A549 (cell line): ENCODE measurements at regions not wholly inside any gene's neighbourhood (a gene's known extent, or its start where the extent isn't known, plus 50 kb on each side); places are given as distances from the start of the nearest gene placed in this dataset.
A peak's percentile ranks its signal among the peaks of the same experiment; 100 is the strongest.

Source experiments
- ATAC-seq, 2 experiments: fragments of 200-7000 bp in 1 of 2; fragments of >200 bp in 1 of 2; cut with Nextera tagmentation in 1 of 2; cut with Tn5 transposase in 1 of 2; 3 replicates each; pipeline versions ENCODE4 v1.8.0 to v1.9.1; 2018 to 2020; ENCODE audit warnings: mild to moderate bottlenecking in 1 of 2, moderate library complexity in 1 of 2
- CTCF ChIA-PET: fragments of 300-600 bp; sonication (Branson Sonifier 250); formaldehyde crosslinking; extraction: SDS; loops from one replicate; lab custom pipeline; 2021; ENCODE audit warnings: antibody characterized with exemption, inconsistent platforms; lab: Yijun Ruan, JAX
- POLR2A ChIA-PET: fragments of 350-600 bp; formaldehyde crosslinking; extraction: SDS; loops from one replicate; lab custom pipeline; 2021; ENCODE audit warnings: antibody characterized with exemption, inconsistent platforms; lab: Yijun Ruan, JAX
- DNase-seq, 2 experiments: peaks; one replicate each; pipeline versions ENCODE4 v3.0.0 to v3.0.0-alpha.2; 2011 to 2016; ENCODE audit warnings: low read depth in 1 of 2, low spot score in 1 of 2
- FAIRE-seq: peaks from 2 replicates; lab custom pipeline; 2011; peaks lifted over from hg19 to GRCh38; lab: Jason Lieb, UNC
- H3K27ac ChIP-seq, 2 experiments: fragments of >200 bp; sonication (Bioruptor Twin); formaldehyde crosslinking; 3 replicates each; pipeline ENCODE4 v1.5.1; 2016 to 2017
- H3K4me1 ChIP-seq: fragments of >200 bp; sonication (Bioruptor Twin); formaldehyde crosslinking; 3 replicates; pipeline ENCODE4 v1.6.1; 2016
- H3K4me2 ChIP-seq: fragments of >200 bp; sonication (Bioruptor Twin); formaldehyde crosslinking; 3 replicates; pipeline ENCODE4 v1.6.1; 2016
- H3K4me3 ChIP-seq: fragments of >200 bp; sonication (Bioruptor Twin); formaldehyde crosslinking; 3 replicates; pipeline ENCODE4 v1.5.1; 2016
- H3K9me3 ChIP-seq: fragments of >200 bp; sonication (Bioruptor Twin); formaldehyde crosslinking; 3 replicates; pipeline ENCODE4 v1.6.1; 2016
- EHF ChIP-seq: fragments of 250-450 bp; sonication (Bioruptor Pico); IDR thresholded peaks from 2 replicates; pipeline ENCODE4 v1.5.0; 2020; ENCODE audit warnings: mild to moderate bottlenecking
- ESRRA ChIP-seq: fragments of 150-350 bp; IDR thresholded peaks from 2 replicates; pipeline ENCODE4 v1.6.1; 2014; ENCODE audit warnings: mild to moderate bottlenecking, low read length, borderline replicate concordance
- HDAC2 ChIP-seq: fragments of 200-600 bp; sonication (generic); IDR thresholded peaks from 2 replicates; pipeline ENCODE4 v1.6.1; 2016
- HEYL ChIP-seq: fragments of 250-450 bp; sonication (Bioruptor Pico); IDR thresholded peaks from 2 replicates; pipeline ENCODE4 v1.8.0; 2021; ENCODE audit warnings: mild to moderate bottlenecking, moderate library complexity
- NPAS2 ChIP-seq: fragments of 250-450 bp; sonication (Bioruptor Pico); IDR thresholded peaks from 2 replicates; pipeline ENCODE4 v1.8.0; 2022; ENCODE audit warnings: mild to moderate bottlenecking, moderate library complexity, borderline replicate concordance
- PHF8 ChIP-seq: fragments of 200-600 bp; sonication (generic); IDR thresholded peaks from 2 replicates; pipeline ENCODE4 v1.6.1; 2016; ENCODE audit warnings: low read depth, mild to moderate bottlenecking, antibody characterized with exemption, moderate library complexity, borderline replicate concordance
- SMC3 ChIP-seq: fragments of >200 bp; sonication (Bioruptor Twin); formaldehyde crosslinking; IDR thresholded peaks from 3 replicates; pipeline ENCODE4 v1.6.1; 2018; ENCODE audit warnings: inconsistent platforms
- SREBF2 ChIP-seq: fragments of 450-650 bp; IDR thresholded peaks from 2 replicates; pipeline ENCODE4 v1.6.1; 2014; ENCODE audit warnings: mild to moderate bottlenecking, moderate library complexity
- WGBS: methylation state at CpG from one replicate; pipeline ENCODE4 v1.1.6; 2017; ENCODE audit errors: missing lambda C conversion rate; 5-methylcytosine and 5-hydroxymethylcytosine counted together
- TF ChIP-seq, protein P1 (sequence below): IDR thresholded peaks from 2 replicates; pipeline ENCODE4 v1.6.1; 2012
- TF ChIP-seq, protein P2 (sequence below): IDR thresholded peaks from 2 replicates; pipeline ENCODE4 v1.6.1; 2012; ENCODE audit warnings: low read depth, borderline replicate concordance
- TF ChIP-seq, protein P3 (sequence below): fragments of 200-600 bp; sonication (generic); IDR thresholded peaks from 2 replicates; pipeline ENCODE4 v1.6.1; 2016; ENCODE audit warnings: antibody characterized with exemption, mild to moderate bottlenecking, moderate library complexity
- TF ChIP-seq, protein P4 (sequence below): fragments of >200 bp; sonication (Bioruptor Twin); formaldehyde crosslinking; IDR thresholded peaks from 3 replicates; pipeline ENCODE4 v1.6.1; 2016

DNA sequence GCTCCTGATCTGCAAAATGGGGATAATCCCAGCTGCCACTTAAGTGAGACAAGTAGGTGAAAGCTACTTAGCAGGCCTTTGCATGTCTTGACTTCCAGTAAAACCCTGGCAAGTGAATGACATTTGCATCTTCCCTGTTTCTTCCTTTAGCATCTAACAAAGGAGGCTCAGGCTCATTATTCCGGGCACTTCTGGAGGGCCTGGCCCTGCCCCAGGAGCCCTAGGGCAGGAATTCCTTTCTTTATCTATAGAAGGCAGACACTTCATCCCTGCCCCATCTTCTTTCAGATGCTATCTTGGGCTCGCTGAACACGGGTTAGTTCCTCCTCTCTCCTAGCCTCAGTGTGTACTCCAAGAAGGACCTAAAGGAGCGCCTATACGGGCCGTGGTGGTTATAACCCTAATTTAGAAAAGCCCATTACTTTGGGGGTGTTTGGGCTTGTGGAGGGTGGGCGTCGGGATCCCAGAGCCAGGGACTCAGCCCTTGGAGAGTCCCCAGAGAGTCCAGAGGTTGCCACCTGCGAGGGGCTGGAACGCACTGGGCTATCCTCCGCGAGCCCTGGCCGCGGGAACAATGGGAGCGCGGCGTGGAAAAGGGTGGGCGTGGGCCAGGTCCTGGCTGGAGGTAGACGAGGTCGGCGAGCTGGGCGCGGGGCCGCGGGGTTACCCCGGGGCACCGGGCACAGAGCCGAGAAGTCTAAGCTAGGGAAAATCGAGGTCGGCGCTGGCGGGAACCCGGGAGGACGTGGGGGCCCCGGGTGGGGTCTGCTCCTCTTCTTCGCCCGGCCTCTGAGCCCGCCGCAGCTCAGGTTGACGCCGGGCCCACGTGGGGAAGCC is 62.8 kb upstream of the EPB41L1 start:
- DNase-seq, result no peak
- peaks cover 59% of the 10 kb centered on the region for H3K4me1 ChIP-seq
- 12% methylated on average over 13 of the region's 42 CpGs for WGBS
- H3K4me2 ChIP-seq, result peak overlapping the region; percentile 91
- POLR2A ChIA-PET, result interaction anchor here (0.8 to 1.2 kb wide), 2 partner anchors 14 to 97 kb away, joined by 3 to 5 read pairs; no protein-coding TSS in a partner anchor
- no peaks in the 10 kb centered on the region for H3K9me3 ChIP-seq
- CTCF ChIA-PET, result interaction anchor here (0.6 to 3.2 kb wide), 6 partner anchors 14 to 1262 kb away, joined by 3 to 14 read pairs (median 5); no protein-coding TSS in a partner anchor
- TF ChIP-seq ESRRA (no peak), EHF (CRISPR knock-in tag) (no peak), HDAC2 (no peak), HEYL (CRISPR knock-in tag) (no peak), SREBF2 (no peak)
- TF ChIP-seq, protein P1, sequence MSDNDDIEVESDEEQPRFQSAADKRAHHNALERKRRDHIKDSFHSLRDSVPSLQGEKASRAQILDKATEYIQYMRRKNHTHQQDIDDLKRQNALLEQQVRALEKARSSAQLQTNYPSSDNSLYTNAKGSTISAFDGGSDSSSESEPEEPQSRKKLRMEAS, result peak; percentile 41
- TF ChIP-seq, protein P2, sequence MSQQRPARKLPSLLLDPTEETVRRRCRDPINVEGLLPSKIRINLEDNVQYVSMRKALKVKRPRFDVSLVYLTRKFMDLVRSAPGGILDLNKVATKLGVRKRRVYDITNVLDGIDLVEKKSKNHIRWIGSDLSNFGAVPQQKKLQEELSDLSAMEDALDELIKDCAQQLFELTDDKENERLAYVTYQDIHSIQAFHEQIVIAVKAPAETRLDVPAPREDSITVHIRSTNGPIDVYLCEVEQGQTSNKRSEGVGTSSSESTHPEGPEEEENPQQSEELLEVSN, result peak; percentile 38; the same call in 1 of the 2 replicates
- TF ChIP-seq, protein P3, sequence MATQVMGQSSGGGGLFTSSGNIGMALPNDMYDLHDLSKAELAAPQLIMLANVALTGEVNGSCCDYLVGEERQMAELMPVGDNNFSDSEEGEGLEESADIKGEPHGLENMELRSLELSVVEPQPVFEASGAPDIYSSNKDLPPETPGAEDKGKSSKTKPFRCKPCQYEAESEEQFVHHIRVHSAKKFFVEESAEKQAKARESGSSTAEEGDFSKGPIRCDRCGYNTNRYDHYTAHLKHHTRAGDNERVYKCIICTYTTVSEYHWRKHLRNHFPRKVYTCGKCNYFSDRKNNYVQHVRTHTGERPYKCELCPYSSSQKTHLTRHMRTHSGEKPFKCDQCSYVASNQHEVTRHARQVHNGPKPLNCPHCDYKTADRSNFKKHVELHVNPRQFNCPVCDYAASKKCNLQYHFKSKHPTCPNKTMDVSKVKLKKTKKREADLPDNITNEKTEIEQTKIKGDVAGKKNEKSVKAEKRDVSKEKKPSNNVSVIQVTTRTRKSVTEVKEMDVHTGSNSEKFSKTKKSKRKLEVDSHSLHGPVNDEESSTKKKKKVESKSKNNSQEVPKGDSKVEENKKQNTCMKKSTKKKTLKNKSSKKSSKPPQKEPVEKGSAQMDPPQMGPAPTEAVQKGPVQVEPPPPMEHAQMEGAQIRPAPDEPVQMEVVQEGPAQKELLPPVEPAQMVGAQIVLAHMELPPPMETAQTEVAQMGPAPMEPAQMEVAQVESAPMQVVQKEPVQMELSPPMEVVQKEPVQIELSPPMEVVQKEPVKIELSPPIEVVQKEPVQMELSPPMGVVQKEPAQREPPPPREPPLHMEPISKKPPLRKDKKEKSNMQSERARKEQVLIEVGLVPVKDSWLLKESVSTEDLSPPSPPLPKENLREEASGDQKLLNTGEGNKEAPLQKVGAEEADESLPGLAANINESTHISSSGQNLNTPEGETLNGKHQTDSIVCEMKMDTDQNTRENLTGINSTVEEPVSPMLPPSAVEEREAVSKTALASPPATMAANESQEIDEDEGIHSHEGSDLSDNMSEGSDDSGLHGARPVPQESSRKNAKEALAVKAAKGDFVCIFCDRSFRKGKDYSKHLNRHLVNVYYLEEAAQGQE, result no peak
- ATAC-seq, result peak; percentile 10 to 22; a peak in 4 of 6 replicates
- peak overlapping the region; percentile 93 to 95 for H3K27ac ChIP-seq
- no peak for FAIRE-seq
- peak overlapping the region; percentile 97 for H3K4me3 ChIP-seq

DNA sequence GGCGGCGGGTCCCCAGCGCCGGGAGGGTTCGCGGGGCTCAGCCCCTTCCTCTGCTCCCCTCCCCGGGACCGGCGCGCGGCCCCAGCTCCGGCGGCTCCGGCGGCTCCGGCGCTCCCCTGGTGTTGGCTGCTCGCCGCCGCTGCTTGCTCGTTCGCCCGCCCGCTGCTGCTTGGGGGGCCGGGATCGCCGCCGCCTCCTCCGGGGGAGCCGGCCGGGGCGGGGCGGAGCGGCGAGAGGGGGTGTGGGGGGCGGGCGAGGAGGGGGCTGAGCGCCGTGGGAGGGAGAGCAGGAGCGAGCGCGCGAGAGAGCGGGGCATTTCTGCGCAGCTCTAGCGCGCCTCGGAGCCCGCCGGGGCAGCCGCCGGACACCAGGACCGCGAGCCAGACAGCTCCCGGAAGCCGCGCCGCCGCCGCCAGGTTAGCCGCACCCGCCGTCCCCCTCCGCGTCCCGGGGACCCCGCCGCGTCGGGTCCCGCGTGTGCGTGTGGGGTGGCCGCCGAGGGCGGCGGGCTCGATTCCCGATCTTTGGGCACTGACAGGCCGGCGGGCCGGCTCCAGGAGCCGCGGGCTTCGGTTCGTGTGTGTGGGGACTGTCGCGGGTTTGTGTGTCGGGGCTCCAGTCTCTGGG is 62.0 kb upstream of the EPB41L1 start:
- DNase-seq, result peak in 1 of 2 experiments; percentile 34
- WGBS, result 0% methylated on average over 17 of the region's 89 CpGs
- peak; percentile 58 to 60 for ATAC-seq
- FAIRE-seq, result no peak
- ChIA-PET CTCF (interaction anchor here (0.9 to 3.2 kb wide), 3 partner anchors 15 to 100 kb away, joined by 4 to 14 read pairs (median 6); no protein-coding TSS in a partner anchor), POLR2A (interaction anchor here (0.8 to 1.2 kb wide), 3 partner anchors 15 to 98 kb away, joined by 3 to 5 read pairs (median 3); no protein-coding TSS in a partner anchor)
- TF ChIP-seq PHF8 (0 out of 2 replicates have a peak, but pooled peaks have one; percentile 6), NPAS2 (no peak), SMC3 (peak; percentile 12; the same call in 1 of the 3 replicates)
- TF ChIP-seq, protein P4, sequence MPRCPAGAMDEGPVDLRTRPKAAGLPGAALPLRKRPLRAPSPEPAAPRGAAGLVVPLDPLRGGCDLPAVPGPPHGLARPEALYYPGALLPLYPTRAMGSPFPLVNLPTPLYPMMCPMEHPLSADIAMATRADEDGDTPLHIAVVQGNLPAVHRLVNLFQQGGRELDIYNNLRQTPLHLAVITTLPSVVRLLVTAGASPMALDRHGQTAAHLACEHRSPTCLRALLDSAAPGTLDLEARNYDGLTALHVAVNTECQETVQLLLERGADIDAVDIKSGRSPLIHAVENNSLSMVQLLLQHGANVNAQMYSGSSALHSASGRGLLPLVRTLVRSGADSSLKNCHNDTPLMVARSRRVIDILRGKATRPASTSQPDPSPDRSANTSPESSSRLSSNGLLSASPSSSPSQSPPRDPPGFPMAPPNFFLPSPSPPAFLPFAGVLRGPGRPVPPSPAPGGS, result 0 out of 3 replicates have a peak, but pooled peaks have one; percentile 55
- peaks cover 59% of the 10 kb centered on the region for H3K4me1 ChIP-seq
- peak overlapping the region; percentile 97 for H3K4me3 ChIP-seq
- H3K27ac ChIP-seq, result peak overlapping the region; percentile 93 to 95
- H3K4me2 ChIP-seq, result peak overlapping the region; percentile 91
- no peaks in the 10 kb centered on the region for H3K9me3 ChIP-seq
